ENCODE measurements at regions not wholly inside any gene's neighbourhood (a gene's known extent, or its start where the extent isn't known, plus 50 kb on each side); places are given as distances from the start of the nearest gene placed in this dataset.

DNA sequence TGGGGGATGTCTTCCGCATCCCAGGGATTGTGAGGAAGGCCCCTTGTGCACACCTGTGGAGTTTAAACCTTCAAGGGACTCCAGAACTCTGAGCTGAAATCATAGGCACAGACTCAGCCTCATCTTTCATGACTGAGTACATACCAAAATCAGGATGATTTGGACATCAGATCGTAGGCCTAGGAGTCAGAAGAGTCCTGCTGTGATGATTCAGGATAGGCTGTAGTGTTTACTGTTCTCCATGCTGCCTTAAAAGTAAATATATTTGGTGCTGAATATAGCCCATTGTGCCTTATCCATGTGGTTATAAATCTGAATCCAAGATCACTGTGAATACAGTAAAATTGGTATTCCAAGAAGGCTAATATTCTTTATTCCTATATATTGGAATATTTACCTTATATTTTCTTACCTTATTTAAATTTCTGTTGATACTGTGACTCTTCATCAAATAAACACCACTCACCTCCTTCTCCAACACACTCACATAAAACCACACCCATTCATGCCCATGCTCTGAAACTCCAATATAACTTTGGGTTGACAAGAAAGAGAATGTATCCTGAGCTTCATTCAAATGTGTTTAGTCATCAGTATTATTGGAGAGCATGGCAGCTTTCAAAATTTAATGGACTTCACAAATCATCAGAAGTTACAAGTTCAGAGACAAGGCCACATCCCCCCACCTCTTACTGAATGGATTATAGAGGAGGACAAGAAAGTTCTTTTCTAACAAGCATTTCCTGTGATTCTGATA is 561.4 kb upstream of the LINC00305 start:
- Histone ChIP-seq H3K4me3 (ENCODE audit: low read length) (no peak overlapping the region), H3F3A (ENCODE audit: insufficient read depth, low read length, poor library complexity, severe bottlenecking) (no peaks in the 10 kb centered on the region), H3K36me3 (ENCODE audit: insufficient read depth, low read length) (no peaks in the 10 kb centered on the region), H3K9ac (ENCODE audit: low read length) (no peak overlapping the region), H3K27ac (ENCODE audit: low read length) (no peak overlapping the region), H4K20me1 (ENCODE audit: insufficient read depth) (no peaks in the 10 kb centered on the region), H3K4me2 (ENCODE audit: low read length) (no peak overlapping the region), H3K27me3 (ENCODE audit: insufficient read depth, low read depth, low read length) (no peaks in the 10 kb centered on the region), H3K9me3 (ENCODE audit: low read length) (no peaks in the 10 kb centered on the region), H3K9me2 (ENCODE audit: insufficient read depth, low read length) (no peaks in the 10 kb centered on the region), H3K79me2 (replicated peaks; ENCODE audit: insufficient read depth, low read length) (no peaks in the 10 kb centered on the region), H2AFZ (ENCODE audit: low read depth, low read length) (no peak overlapping the region)
- TF ChIP-seq EP300 (conservative IDR thresholded peaks at IDR 0.05; ENCODE audit: poor library complexity, severe bottlenecking) (no peak), MXI1 (conservative IDR thresholded peaks at IDR 0.05; ENCODE audit: poor library complexity, severe bottlenecking) (no peak), RAD21 (conservative IDR thresholded peaks at IDR 0.05) (no peak), EZH2 (IDR thresholded peaks at IDR 0.05; ENCODE audit: borderline replicate concordance, insufficient read depth, low read length, poor library complexity, severe bottlenecking) (no peak), POLR2AphosphoS5 (IDR thresholded peaks at IDR 0.05) (no peak)
- TF ChIP-seq, protein P1, sequence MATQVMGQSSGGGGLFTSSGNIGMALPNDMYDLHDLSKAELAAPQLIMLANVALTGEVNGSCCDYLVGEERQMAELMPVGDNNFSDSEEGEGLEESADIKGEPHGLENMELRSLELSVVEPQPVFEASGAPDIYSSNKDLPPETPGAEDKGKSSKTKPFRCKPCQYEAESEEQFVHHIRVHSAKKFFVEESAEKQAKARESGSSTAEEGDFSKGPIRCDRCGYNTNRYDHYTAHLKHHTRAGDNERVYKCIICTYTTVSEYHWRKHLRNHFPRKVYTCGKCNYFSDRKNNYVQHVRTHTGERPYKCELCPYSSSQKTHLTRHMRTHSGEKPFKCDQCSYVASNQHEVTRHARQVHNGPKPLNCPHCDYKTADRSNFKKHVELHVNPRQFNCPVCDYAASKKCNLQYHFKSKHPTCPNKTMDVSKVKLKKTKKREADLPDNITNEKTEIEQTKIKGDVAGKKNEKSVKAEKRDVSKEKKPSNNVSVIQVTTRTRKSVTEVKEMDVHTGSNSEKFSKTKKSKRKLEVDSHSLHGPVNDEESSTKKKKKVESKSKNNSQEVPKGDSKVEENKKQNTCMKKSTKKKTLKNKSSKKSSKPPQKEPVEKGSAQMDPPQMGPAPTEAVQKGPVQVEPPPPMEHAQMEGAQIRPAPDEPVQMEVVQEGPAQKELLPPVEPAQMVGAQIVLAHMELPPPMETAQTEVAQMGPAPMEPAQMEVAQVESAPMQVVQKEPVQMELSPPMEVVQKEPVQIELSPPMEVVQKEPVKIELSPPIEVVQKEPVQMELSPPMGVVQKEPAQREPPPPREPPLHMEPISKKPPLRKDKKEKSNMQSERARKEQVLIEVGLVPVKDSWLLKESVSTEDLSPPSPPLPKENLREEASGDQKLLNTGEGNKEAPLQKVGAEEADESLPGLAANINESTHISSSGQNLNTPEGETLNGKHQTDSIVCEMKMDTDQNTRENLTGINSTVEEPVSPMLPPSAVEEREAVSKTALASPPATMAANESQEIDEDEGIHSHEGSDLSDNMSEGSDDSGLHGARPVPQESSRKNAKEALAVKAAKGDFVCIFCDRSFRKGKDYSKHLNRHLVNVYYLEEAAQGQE (IDR thresholded peaks at IDR 0.05; ENCODE audit: borderline replicate concordance): no peak
- TF ChIP-seq, protein P2, sequence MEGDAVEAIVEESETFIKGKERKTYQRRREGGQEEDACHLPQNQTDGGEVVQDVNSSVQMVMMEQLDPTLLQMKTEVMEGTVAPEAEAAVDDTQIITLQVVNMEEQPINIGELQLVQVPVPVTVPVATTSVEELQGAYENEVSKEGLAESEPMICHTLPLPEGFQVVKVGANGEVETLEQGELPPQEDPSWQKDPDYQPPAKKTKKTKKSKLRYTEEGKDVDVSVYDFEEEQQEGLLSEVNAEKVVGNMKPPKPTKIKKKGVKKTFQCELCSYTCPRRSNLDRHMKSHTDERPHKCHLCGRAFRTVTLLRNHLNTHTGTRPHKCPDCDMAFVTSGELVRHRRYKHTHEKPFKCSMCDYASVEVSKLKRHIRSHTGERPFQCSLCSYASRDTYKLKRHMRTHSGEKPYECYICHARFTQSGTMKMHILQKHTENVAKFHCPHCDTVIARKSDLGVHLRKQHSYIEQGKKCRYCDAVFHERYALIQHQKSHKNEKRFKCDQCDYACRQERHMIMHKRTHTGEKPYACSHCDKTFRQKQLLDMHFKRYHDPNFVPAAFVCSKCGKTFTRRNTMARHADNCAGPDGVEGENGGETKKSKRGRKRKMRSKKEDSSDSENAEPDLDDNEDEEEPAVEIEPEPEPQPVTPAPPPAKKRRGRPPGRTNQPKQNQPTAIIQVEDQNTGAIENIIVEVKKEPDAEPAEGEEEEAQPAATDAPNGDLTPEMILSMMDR (IDR thresholded peaks at IDR 0.05; ENCODE audit: poor library complexity, severe bottlenecking): no peak

DNA sequence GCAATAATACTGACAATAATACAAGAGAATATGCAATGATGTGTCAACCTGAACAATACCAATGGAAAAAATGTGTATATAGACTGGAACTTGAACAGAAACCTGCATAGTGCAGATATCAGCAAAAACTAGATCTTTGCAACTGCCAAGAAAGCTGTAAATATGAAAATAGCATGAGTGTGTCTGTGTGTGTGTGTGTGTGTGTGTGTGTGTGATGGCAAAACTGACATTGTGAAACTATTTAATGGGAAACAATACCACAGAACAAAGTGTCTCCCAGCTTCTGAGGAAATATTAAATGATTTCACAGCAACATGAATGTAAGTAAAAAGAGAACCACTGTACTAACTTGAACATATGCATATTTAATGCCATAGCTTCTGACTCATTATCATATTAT is 558.2 kb upstream of the LINC00305 start:
- no peaks in the 10 kb centered on the region for H3K36me3 ChIP-seq (ENCODE audit: insufficient read depth, low read length)
- H3F3A ChIP-seq (ENCODE audit: insufficient read depth, low read length, poor library complexity, severe bottlenecking): no peaks in the 10 kb centered on the region
- no peak overlapping the region for H3K4me2 ChIP-seq (ENCODE audit: low read length)
- H3K9ac ChIP-seq (ENCODE audit: low read length): no peak overlapping the region
- H3K9me2 ChIP-seq (ENCODE audit: insufficient read depth, low read length): no peaks in the 10 kb centered on the region
- no peak overlapping the region for H3K4me3 ChIP-seq (ENCODE audit: low read length)
- H3K27me3 ChIP-seq (ENCODE audit: insufficient read depth, low read depth, low read length): no peaks in the 10 kb centered on the region
- no peaks in the 10 kb centered on the region for H3K9me3 ChIP-seq (ENCODE audit: low read length)
- H3K79me2 ChIP-seq (replicated peaks; ENCODE audit: insufficient read depth, low read length): no peaks in the 10 kb centered on the region
- no peak overlapping the region for H2AFZ ChIP-seq (ENCODE audit: low read depth, low read length)
- H3K27ac ChIP-seq (ENCODE audit: low read length): no peak overlapping the region
- TF ChIP-seq EZH2 (IDR thresholded peaks at IDR 0.05; ENCODE audit: borderline replicate concordance, insufficient read depth, low read length, poor library complexity, severe bottlenecking) (no peak), TAF1 (IDR thresholded peaks at IDR 0.05; ENCODE audit: low read depth) (no peak), POLR2AphosphoS5 (IDR thresholded peaks at IDR 0.05) (no peak), RAD21 (conservative IDR thresholded peaks at IDR 0.05) (no peak)
- no peaks in the 10 kb centered on the region for H4K20me1 ChIP-seq (ENCODE audit: insufficient read depth)

Measured in neural cell (in vitro differentiated cells).